GM19043 (cell line): ENCODE measurements at regions not wholly inside any gene's neighbourhood (a gene's known extent, or its start where the extent isn't known, plus 50 kb on each side); places are given as distances from the start of the nearest gene placed in this dataset.

Experiments used
- ATAC-seq: cut with Tn5 transposase; IDR thresholded peaks from one replicate; pipeline ENCODE4 v1.9.1; 2021; ENCODE audit warnings: low read depth; ENCODE audit not compliant: unreplicated experiment

- ATAC-seq: no peak
These were observed 53.9 kb upstream of the GALNTL6 start for GRCh38 chr4:171759274-171759673.

GRCh38 chr4:171751538-171751937 is 61.7 kb upstream of the GALNTL6 start:
- ATAC-seq: no peak

- no peak for ATAC-seq
These were observed 66.8 kb upstream of the GALNTL6 start for GRCh38 chr4:171746418-171746817.

- ATAC-seq: no peak
These were observed 70.8 kb upstream of the GALNTL6 start for GRCh38 chr4:171742436-171742835.

- ATAC-seq: no peak
These were observed 86.0 kb upstream of the GALNTL6 start for GRCh38 chr4:171727185-171727584.

GRCh38 chr4:171721937-171722336 is 91.3 kb upstream of the GALNTL6 start:
- ATAC-seq: no peak

- no peak for ATAC-seq
These were observed 93.5 kb upstream of the GALNTL6 start for GRCh38 chr4:171719691-171720090.

- ATAC-seq: no peak
These were observed 94.5 kb upstream of the GALNTL6 start for GRCh38 chr4:171718665-171719064.

- ATAC-seq: no peak
These were observed 95.1 kb upstream of the GALNTL6 start for GRCh38 chr4:171718069-171718468.

- ATAC-seq: no peak
These were observed 95.9 kb upstream of the GALNTL6 start for GRCh38 chr4:171717231-171717741.

GRCh38 chr4:171715973-171716372 is 97.2 kb upstream of the GALNTL6 start:
- ATAC-seq: no peak

- no peak for ATAC-seq
These were observed 98.3 kb upstream of the GALNTL6 start for GRCh38 chr4:171714791-171715454.

GRCh38 chr4:171710743-171711142 is 102.5 kb upstream of the GALNTL6 start:
- ATAC-seq: no peak

GRCh38 chr4:171676555-171677215 is 136.5 kb upstream of the GALNTL6 start:
- ATAC-seq: peak; percentile 98

GRCh38 chr4:171674781-171675180 is 138.4 kb upstream of the GALNTL6 start:
- no peak for ATAC-seq

- ATAC-seq: no peak
These were observed 144.8 kb upstream of the GALNTL6 start for GRCh38 chr4:171668403-171668802.

- ATAC-seq: no peak
These were observed 145.3 kb upstream of the GALNTL6 start for GRCh38 chr4:171667906-171668305.

- ATAC-seq: no peak
These were observed 162.1 kb upstream of the GALNTL6 start for GRCh38 chr4:171651071-171651470.

GRCh38 chr4:171650543-171650942 is 162.7 kb upstream of the GALNTL6 start:
- peak; percentile 72 for ATAC-seq

GRCh38 chr4:171648926-171649325 is 164.3 kb upstream of the GALNTL6 start:
- ATAC-seq: no peak

GRCh38 chr4:171646984-171647383 is 166.2 kb upstream of the GALNTL6 start:
- no peak for ATAC-seq

- peak; percentile 75 for ATAC-seq
These were observed 168.7 kb upstream of the GALNTL6 start for GRCh38 chr4:171644430-171645057.
